HG03025 (cell line): ENCODE measurements at regions not wholly inside any gene's neighbourhood (a gene's known extent, or its start where the extent isn't known, plus 50 kb on each side); places are given as distances from the start of the nearest gene placed in this dataset.

Experiments used
- ATAC-seq: cut with Tn5 transposase; IDR thresholded peaks from one replicate; pipeline ENCODE4 v1.9.1; 2021; ENCODE audit warnings: mild to moderate bottlenecking, moderate library complexity; ENCODE audit not compliant: unreplicated experiment, low FRiP score

- no peak for ATAC-seq
Measured at GRCh38 chr6:156175971-156176421, 601.2 kb upstream of the ARID1B start.

- ATAC-seq = no peak
Measured at GRCh38 chr6:156175433-156175832, 601.7 kb upstream of the ARID1B start.

GRCh38 chr6:156174031-156174890, 602.9 kb upstream of the ARID1B start:
- no peak for ATAC-seq

- ATAC-seq = no peak
Measured at GRCh38 chr6:156169371-156169770, 607.8 kb upstream of the ARID1B start.

- ATAC-seq = no peak
Measured at GRCh38 chr6:156167625-156168071, 609.5 kb upstream of the ARID1B start.

- no peak for ATAC-seq
Measured at GRCh38 chr6:156167016-156167624, 610.1 kb upstream of the ARID1B start.

GRCh38 chr6:156166093-156166492, 611.1 kb upstream of the ARID1B start:
- ATAC-seq = no peak

- no peak for ATAC-seq
Measured at GRCh38 chr6:156164701-156165452, 612.3 kb upstream of the ARID1B start.

- ATAC-seq = no peak
Measured at GRCh38 chr6:156163311-156163710, 613.9 kb upstream of the ARID1B start.

GRCh38 chr6:156161471-156161870, 615.7 kb upstream of the ARID1B start:
- no peak for ATAC-seq

GRCh38 chr6:156160795-156161165, 616.4 kb upstream of the ARID1B start:
- no peak for ATAC-seq

GRCh38 chr6:156160007-156160794, 617.0 kb upstream of the ARID1B start:
- no peak for ATAC-seq

- ATAC-seq = no peak
Measured at GRCh38 chr6:156154896-156155295, 622.3 kb upstream of the ARID1B start.

GRCh38 chr6:156150391-156150790, 626.8 kb upstream of the ARID1B start:
- no peak for ATAC-seq

- ATAC-seq = no peak
Measured at GRCh38 chr6:156146891-156147290, 630.3 kb upstream of the ARID1B start.

GRCh38 chr6:156131221-156131903, 645.8 kb upstream of the ARID1B start:
- ATAC-seq = no peak

- ATAC-seq = no peak
Measured at GRCh38 chr6:156126535-156126934, 650.6 kb upstream of the ARID1B start.

- ATAC-seq = no peak
Measured at GRCh38 chr6:156125844-156126243, 651.3 kb upstream of the ARID1B start.

- no peak for ATAC-seq
Measured at GRCh38 chr6:156123731-156124130, 653.4 kb upstream of the ARID1B start.

GRCh38 chr6:156121973-156122372, 655.2 kb upstream of the ARID1B start:
- no peak for ATAC-seq
